Lung microvascular endothelial cell (primary cell): ENCODE measurements at regions not wholly inside any gene's neighbourhood (a gene's known extent, or its start where the extent isn't known, plus 50 kb on each side); places are given as distances from the start of the nearest gene placed in this dataset.
"Not testable (repeated sequence)": the region's sequence is repeated elsewhere in the genome, so short reads cannot be mapped to it uniquely, and the experiment has no call there.

Experiments used
- DNase-seq, 2 donors: peaks; one replicate each; pipeline versions ENCODE4 v3.0.0 to v3.0.0-alpha.2; 2010; ENCODE audit warnings: low read depth in 2 of 2

- no peak for DNase-seq
Measured at GRCh38 chr7:51545131-51545530, 228.5 kb upstream of the COBL start.

DNA sequence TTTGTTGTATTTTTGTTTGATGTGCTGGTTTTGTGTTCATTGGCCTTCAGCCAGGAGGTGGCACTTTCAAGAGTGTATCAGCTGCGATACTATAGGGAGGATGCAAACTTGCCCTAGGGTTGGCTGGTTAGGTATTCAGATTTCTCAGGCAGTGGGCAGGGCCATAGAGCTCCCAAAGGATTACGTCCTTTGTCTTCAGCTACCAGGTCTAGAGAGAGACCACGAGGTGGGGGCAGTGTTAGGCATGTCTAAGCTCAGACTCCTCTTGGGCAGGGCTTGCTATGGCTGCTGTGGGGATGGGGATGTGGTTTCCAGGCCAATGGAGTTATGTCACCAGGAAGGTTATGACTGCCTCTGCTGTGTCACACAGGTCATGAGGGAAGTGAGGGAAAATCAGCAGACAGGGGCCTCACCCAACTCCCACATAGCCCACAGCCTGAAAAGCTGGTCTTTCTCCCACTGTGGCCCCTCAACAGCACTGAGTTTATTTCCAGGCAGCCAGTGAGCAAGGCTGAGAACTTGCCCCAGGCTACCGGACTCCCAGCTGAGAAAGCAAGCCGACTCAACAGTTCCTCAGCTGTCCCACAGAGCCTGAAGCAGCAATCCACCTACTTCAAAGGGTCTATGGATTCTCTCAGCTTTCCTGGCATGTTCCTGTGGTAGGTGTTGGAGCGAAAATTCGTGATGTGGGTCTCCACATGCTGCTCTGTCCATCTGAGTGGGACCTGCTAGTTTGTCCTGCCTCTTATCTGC, 227.4 kb upstream of the COBL start:
- DNase-seq = no peak

- not testable (repeated sequence) for DNase-seq
Measured at GRCh38 chr7:51540906-51541305, 224.3 kb upstream of the COBL start.

DNA sequence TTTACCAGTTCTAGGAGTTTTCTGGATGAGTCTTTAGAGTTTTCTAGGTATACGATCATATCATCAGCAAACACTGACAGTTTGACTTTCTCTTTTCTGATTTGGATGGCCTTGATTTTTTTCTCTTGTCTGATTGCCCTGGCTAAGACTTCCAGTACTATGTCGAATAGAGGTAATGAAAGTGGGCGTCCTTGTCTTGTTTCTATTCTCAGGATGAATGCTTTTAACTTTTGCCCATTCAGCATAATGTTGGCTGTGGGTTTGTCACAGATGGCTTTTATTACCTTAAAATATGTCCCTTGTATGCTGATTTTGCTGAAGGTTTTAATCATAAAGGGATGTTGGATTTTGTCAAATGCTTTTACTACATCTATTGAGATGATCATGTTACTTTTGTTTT, 223.2 kb upstream of the COBL start:
- no peak for DNase-seq

DNA sequence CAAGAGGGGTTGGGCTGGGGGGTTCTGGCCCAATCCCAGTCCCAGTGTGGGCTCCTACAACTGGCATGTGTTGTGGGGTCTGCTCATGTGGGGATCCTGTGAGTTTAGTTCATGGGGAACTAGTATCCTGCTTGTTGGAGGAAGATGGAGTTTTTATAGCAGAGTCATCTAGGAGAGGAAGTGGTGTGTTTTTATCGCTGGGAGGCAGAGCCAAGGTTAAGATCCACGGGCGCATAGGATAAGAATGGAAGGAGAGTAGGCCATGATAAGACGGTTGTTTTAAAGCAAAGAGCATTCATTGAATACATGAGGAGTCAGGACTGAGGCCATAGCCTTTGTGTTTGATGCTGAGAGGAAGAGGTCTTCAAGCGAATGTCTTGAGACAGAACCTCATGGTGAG, 211.6 kb upstream of the COBL start:
- DNase-seq = no peak

GRCh38 chr7:51521694-51522312, 205.2 kb upstream of the COBL start:
- no peak for DNase-seq

DNA sequence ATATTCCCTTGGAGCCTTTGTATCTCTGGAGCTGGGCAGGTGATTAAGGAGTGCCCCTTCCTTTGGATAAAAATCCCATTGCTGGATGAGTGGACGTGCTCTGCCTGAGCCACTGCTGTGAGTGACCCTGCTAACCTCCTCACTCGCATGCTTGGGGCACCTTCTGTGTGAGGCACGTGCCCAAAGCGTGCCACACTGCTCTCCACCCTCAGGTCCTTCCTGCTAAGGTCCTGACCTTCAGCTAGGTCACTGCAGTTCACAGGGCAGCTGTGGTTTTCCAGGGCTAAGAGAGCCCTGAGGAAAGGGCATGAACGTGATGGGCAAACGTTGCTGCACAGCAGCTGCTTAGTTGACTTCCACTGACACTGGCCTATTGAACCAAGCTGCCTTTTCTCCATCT, 204.4 kb upstream of the COBL start:
- DNase-seq = no peak

- no peak for DNase-seq
Measured at GRCh38 chr7:51518646-51519045, 202.0 kb upstream of the COBL start.

- DNase-seq = no peak
Measured at GRCh38 chr7:51517187-51517586, 200.6 kb upstream of the COBL start.

DNA sequence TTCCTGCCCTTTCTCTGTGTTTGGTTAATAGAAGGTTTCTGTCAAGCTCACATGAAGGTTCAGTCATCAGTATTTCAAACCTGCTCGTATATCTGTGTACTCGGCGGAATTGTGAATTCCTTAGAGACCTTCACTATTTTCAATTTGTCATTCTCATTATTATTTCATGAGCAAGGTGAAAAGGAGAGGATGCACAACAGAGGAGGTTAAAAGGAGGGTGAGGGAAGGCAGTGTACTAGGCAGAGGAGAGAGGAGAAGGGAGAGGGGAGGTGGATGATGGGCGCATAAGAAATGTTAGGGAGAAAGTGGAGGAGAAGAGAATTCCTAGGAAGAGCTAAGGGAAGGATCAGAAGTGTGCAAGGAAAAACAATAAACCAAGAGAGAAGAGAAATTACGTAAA, 185.0 kb upstream of the COBL start:
- DNase-seq = no peak

GRCh38 chr7:51482976-51483375, 166.4 kb upstream of the COBL start:
- no peak for DNase-seq

- no peak for DNase-seq
Measured at GRCh38 chr7:51481421-51481820, 164.8 kb upstream of the COBL start.

- no peak for DNase-seq
Measured at GRCh38 chr7:51477819-51478218, 161.2 kb upstream of the COBL start.

GRCh38 chr7:51477323-51477722, 160.7 kb upstream of the COBL start:
- DNase-seq = no peak

DNA sequence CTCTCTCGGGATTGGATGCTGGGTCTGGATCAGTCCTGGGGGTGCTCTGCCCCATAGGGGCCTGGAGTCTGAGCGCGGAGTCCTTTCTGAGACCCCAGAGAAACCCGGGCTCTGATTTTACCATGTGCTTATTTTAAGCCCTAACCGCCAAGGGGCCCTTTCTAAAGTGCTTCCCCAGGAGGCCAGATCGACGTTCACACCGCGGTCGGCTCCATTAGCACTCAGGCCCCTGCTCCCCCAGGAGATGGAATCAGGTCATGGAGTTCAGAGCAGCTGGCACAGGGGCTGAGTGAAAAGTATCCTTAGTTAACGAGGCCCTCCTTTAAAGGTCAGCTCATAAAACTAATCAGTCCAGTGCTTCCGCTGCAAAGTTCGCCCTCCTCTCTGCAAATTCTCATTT, 159.4 kb upstream of the COBL start:
- DNase-seq = no peak

DNA sequence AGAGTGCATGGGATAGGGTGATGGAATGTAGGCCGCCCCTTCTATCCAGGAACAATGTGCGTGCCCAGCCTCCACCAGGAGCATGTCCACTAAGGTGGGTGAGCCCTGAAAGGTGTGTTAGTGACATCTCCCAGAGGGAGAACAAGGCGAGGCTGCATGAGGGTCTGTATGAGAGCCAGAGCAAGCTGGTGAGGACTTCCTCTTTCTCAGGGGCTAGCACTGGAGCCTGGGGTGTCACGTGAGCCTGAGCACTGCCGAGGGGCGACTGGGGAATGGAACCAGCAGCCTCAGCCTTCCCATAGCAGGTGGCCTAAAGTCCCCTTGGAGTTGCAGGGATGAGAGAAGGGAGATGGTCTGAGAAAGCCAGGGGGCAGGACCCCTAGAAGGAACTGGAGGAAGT, 156.3 kb upstream of the COBL start:
- DNase-seq = no peak

- no peak for DNase-seq
Measured at GRCh38 chr7:51471981-51472296, 155.3 kb upstream of the COBL start.

DNA sequence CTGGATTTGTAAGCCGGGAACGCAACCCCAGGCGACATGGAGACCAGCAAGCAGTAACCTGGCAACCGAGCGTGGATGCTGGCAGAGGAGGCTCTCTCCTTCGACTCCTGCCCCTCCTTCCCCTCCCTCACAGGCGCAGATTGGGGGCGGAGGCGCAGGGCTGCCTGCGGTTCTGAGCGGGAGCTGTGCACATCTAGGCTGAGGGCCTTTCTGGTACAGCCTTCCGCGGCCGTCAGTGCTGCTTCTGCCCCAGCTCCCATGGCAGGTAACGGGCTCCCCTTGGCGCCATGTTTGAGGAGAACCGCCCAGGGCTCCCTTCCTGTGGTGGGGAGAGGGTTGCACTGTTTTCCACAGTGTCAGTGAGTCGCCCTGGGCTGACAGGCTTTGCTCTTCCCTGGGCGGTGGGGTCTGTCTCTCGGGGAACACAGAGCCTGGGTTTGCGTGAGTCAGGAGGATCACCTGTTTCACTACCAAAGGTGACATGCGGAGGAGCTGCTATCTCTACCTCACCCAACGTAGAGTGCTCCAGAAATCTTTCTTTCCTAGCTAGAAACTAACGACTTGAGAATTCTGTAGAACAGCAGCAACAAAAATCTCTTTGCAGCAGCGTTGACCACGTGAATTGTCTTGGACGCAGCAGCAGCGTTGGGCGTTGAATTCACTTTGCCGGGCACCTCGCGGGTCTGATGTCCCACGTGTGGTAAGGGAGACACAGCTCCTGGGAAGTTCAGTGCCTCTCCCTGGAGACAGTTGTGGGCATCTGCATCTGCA, 154.8 kb upstream of the COBL start:
- no peak for DNase-seq

GRCh38 chr7:51467384-51468017, 150.9 kb upstream of the COBL start:
- DNase-seq = no peak

- no peak for DNase-seq
Measured at GRCh38 chr7:51459809-51460208, 143.2 kb upstream of the COBL start.

GRCh38 chr7:51458693-51459092, 142.1 kb upstream of the COBL start:
- DNase-seq = no peak

- no peak for DNase-seq
Measured at GRCh38 chr7:51457079-51457478, 140.5 kb upstream of the COBL start.
